A549 (cell line): ENCODE measurements at regions not wholly inside any gene's neighbourhood (a gene's known extent, or its start where the extent isn't known, plus 50 kb on each side); places are given as distances from the start of the nearest gene placed in this dataset.

ENCODE experiments used
- BHLHE40 ChIP-seq: IDR thresholded peaks from 2 replicates; pipeline ENCODE4 v1.6.1; 2012; ENCODE audit warnings: low read depth, low read length, inconsistent platforms
- CBX2 ChIP-seq: fragments of 200-600 bp; sonication (generic); IDR thresholded peaks from 2 replicates; pipeline ENCODE4 v1.6.1; 2016; ENCODE audit warnings: low read depth, mild to moderate bottlenecking, borderline replicate concordance
- CHD2 ChIP-seq: fragments of 150-350 bp; IDR thresholded peaks from 2 replicates; pipeline ENCODE4 v1.6.1; 2014; ENCODE audit warnings: low read length; ENCODE audit not compliant: partially characterized antibody
- EP300 ChIP-seq, 2 experiments: fragments of >200 bp; sonication (Bioruptor Twin); formaldehyde crosslinking; IDR thresholded peaks; 2 replicates in 1 of 2; 3 replicates in 1 of 2; pipeline ENCODE4 v1.6.1; 2016 to 2017
- HDAC2 ChIP-seq: fragments of 200-600 bp; sonication (generic); IDR thresholded peaks from 2 replicates; pipeline ENCODE4 v1.6.1; 2016
- PHF8 ChIP-seq: fragments of 200-600 bp; sonication (generic); IDR thresholded peaks from 2 replicates; pipeline ENCODE4 v1.6.1; 2016; ENCODE audit warnings: low read depth, mild to moderate bottlenecking, antibody characterized with exemption, moderate library complexity, borderline replicate concordance
- POLR2A ChIP-seq: IDR thresholded peaks from 2 replicates; pipeline ENCODE4 v1.6.1; 2012; ENCODE audit warnings: mild to moderate bottlenecking, low read length
- RAD21 ChIP-seq, 2 experiments: fragments of >200 bp in 1 of 2; sonication (Bioruptor Twin) in 1 of 2; formaldehyde crosslinking in 1 of 2; IDR thresholded peaks in 1 of 2; conservative IDR thresholded peaks in 1 of 2; 2 replicates in 1 of 2; 3 replicates in 1 of 2; pipeline ENCODE4 v1.6.1; 2012 to 2018; ENCODE audit warnings: inconsistent platforms in 1 of 2
- RCOR1 ChIP-seq: fragments of 150-350 bp; IDR thresholded peaks from 2 replicates; pipeline ENCODE4 v1.6.1; 2014; ENCODE audit warnings: antibody characterized with exemption, low read length, low read depth
- TP53 ChIP-seq: fragments of 250-450 bp; sonication (Bioruptor Pico); IDR thresholded peaks from 2 replicates; pipeline ENCODE4 v1.5.0; 2021; ENCODE audit warnings: mild to moderate bottlenecking, moderate library complexity
- ZFP36 ChIP-seq: fragments of 450-650 bp; IDR thresholded peaks from 2 replicates; pipeline ENCODE4 v1.6.1; 2014; ENCODE audit warnings: borderline replicate concordance; ENCODE audit not compliant: partially characterized antibody
- TF ChIP-seq, protein P1 (sequence below): fragments of >200 bp; sonication (Bioruptor Twin); formaldehyde crosslinking; IDR thresholded peaks from 3 replicates; pipeline ENCODE4 v1.5.1; 2016

DNA sequence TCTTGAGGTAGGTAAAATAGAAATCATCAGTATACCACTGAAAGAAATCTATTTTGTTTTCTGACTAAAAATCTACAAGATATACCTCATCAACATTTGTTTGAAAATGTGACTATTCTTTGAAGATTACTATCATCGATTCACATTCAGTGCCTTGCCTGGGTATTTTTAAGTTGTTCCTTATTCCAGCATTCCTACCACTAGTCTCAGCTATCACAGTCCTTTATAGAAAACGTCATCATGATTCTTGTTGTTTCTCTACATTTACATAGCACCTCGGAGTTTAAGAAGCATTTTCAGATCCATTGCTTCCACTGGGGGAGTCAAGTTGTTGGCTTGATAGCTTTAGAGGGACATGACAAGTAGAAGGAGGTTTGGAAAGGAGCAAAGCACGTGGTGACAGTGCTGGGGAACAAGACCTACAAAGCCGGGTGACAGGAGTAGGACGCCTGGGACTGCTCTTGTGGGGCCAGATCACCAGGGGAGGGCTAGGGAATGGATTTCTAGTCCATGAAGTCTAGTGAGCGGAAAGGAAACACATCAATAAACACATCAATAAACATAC, 61.5 kb downstream of the HES1 start:
- TF ChIP-seq CBX2 (no peak), POLR2A (no peak), CHD2 (no peak), RCOR1 (no peak), RAD21 (conservative IDR thresholded peaks at IDR 0.05 in 1 of 2, IDR thresholded peaks at IDR 0.05 in 1 of 2) (no peak), PHF8 (no peak), HDAC2 (no peak), EP300 (IDR thresholded peaks at IDR 0.05) (no peak), BHLHE40 (no peak), ZFP36 (no peak), TP53 (CRISPR knock-in tag) (no peak)
- TF ChIP-seq, protein P1, sequence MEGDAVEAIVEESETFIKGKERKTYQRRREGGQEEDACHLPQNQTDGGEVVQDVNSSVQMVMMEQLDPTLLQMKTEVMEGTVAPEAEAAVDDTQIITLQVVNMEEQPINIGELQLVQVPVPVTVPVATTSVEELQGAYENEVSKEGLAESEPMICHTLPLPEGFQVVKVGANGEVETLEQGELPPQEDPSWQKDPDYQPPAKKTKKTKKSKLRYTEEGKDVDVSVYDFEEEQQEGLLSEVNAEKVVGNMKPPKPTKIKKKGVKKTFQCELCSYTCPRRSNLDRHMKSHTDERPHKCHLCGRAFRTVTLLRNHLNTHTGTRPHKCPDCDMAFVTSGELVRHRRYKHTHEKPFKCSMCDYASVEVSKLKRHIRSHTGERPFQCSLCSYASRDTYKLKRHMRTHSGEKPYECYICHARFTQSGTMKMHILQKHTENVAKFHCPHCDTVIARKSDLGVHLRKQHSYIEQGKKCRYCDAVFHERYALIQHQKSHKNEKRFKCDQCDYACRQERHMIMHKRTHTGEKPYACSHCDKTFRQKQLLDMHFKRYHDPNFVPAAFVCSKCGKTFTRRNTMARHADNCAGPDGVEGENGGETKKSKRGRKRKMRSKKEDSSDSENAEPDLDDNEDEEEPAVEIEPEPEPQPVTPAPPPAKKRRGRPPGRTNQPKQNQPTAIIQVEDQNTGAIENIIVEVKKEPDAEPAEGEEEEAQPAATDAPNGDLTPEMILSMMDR = no peak
